ENCODE measurements at regions not wholly inside any gene's neighbourhood (a gene's known extent, or its start where the extent isn't known, plus 50 kb on each side); places are given as distances from the start of the nearest gene placed in this dataset.

GRCh38 chr11:97461044-97461880, 1071.4 kb downstream of the JRKL start:
- no peak for TF ChIP-seq CTCF (optimal IDR thresholded peaks at IDR 0.05 in 1 of 3, IDR thresholded peaks at IDR 0.05 in 1 of 3, conservative IDR thresholded peaks at IDR 0.05 in 1 of 3; ENCODE audit: extremely low read depth in 1 of 3, insufficient read depth in 2 of 3, low read length in 3 of 3)
- TF ChIP-seq EZH2 (IDR thresholded peaks at IDR 0.05; ENCODE audit: low read length): no peak
